ENCODE measurements at regions not wholly inside any gene's neighbourhood (a gene's known extent, or its start where the extent isn't known, plus 50 kb on each side); places are given as distances from the start of the nearest gene placed in this dataset.

GRCh38 chrX:43019021-43019420, 241.1 kb upstream of the PPP1R2C start:
- no peak for DNase-seq

- no peak for DNase-seq
Observed at GRCh38 chrX:43025806-43026315, 247.9 kb upstream of the PPP1R2C start.

- DNase-seq, result no peak
Observed at GRCh38 chrX:43064096-43064495, 286.1 kb upstream of the PPP1R2C start.

- no peak for DNase-seq
Observed at GRCh38 chrX:43065978-43066377, 288.0 kb upstream of the PPP1R2C start.

GRCh38 chrX:43068639-43069038, 290.7 kb upstream of the PPP1R2C start:
- no peak for DNase-seq

GRCh38 chrX:43083016-43083415, 305.1 kb upstream of the PPP1R2C start:
- DNase-seq, result no peak

- no peak for DNase-seq
Observed at GRCh38 chrX:43087830-43088229, 309.9 kb upstream of the PPP1R2C start.

GRCh38 chrX:43096830-43097229, 318.9 kb upstream of the PPP1R2C start:
- DNase-seq, result no peak

- no peak for DNase-seq
Observed at GRCh38 chrX:43106009-43106408, 328.0 kb upstream of the PPP1R2C start.

- no peak for DNase-seq
Observed at GRCh38 chrX:43108828-43109227, 330.9 kb upstream of the PPP1R2C start.

GRCh38 chrX:43121637-43122036, 343.7 kb upstream of the PPP1R2C start:
- DNase-seq, result no peak

- no peak for DNase-seq
Observed at GRCh38 chrX:43139645-43140044, 361.7 kb upstream of the PPP1R2C start.

GRCh38 chrX:43140582-43140981, 362.6 kb upstream of the PPP1R2C start:
- DNase-seq, result no peak

GRCh38 chrX:43141885-43142284, 363.9 kb upstream of the PPP1R2C start:
- DNase-seq, result no peak

- no peak for DNase-seq
Observed at GRCh38 chrX:43148305-43148704, 370.3 kb upstream of the PPP1R2C start.

- DNase-seq, result no peak
Observed at GRCh38 chrX:43165343-43165920, 387.5 kb upstream of the PPP1R2C start.

- no peak for DNase-seq
Observed at GRCh38 chrX:43166874-43167273, 388.9 kb upstream of the PPP1R2C start.

GRCh38 chrX:43175434-43175833, 397.5 kb upstream of the PPP1R2C start:
- no peak for DNase-seq

GRCh38 chrX:43176686-43177085, 398.7 kb upstream of the PPP1R2C start:
- no peak for DNase-seq

GRCh38 chrX:43188296-43188695, 410.3 kb upstream of the PPP1R2C start:
- DNase-seq, result no peak

- DNase-seq, result no peak
Observed at GRCh38 chrX:43211570-43211969, 433.6 kb upstream of the PPP1R2C start.

- no peak for DNase-seq
Observed at GRCh38 chrX:43218198-43218597, 437.9 kb upstream of the MAOA start.

GRCh38 chrX:43224496-43224895, 431.6 kb upstream of the MAOA start:
- no peak for DNase-seq

GRCh38 chrX:43225626-43226328, 430.3 kb upstream of the MAOA start:
- no peak for DNase-seq

- no peak for DNase-seq
Observed at GRCh38 chrX:43238461-43238945, 417.6 kb upstream of the MAOA start.
